ENCODE measurements at regions not wholly inside any gene's neighbourhood (a gene's known extent, or its start where the extent isn't known, plus 50 kb on each side); places are given as distances from the start of the nearest gene placed in this dataset.
A peak's percentile ranks its signal among the peaks of the same experiment; 100 is the strongest.

- DNase-seq = no peak
Observed at GRCh38 chr1:239893127-239893731, 198.5 kb upstream of the FMN2 start.

GRCh38 chr1:239896569-239896968, 195.1 kb upstream of the FMN2 start:
- DNase-seq = no peak

- no peak for DNase-seq
Observed at GRCh38 chr1:239896980-239897379, 194.7 kb upstream of the FMN2 start.

GRCh38 chr1:239897458-239897857, 194.2 kb upstream of the FMN2 start:
- no peak for DNase-seq

- DNase-seq = peak; percentile 80
Observed at GRCh38 chr1:239898062-239898730, 193.5 kb upstream of the FMN2 start.

- DNase-seq = no peak
Observed at GRCh38 chr1:239899747-239900146, 191.9 kb upstream of the FMN2 start.

GRCh38 chr1:239906394-239906793, 185.3 kb upstream of the FMN2 start:
- DNase-seq = no peak

GRCh38 chr1:239909898-239910297, 181.8 kb upstream of the FMN2 start:
- peak; percentile 90 for DNase-seq

- no peak for DNase-seq
Observed at GRCh38 chr1:239912471-239912870, 179.2 kb upstream of the FMN2 start.

- no peak for DNase-seq
Observed at GRCh38 chr1:239913141-239913585, 178.5 kb upstream of the FMN2 start.

- DNase-seq = peak; percentile 95
Observed at GRCh38 chr1:239914751-239915231, 176.9 kb upstream of the FMN2 start.

- no peak for DNase-seq
Observed at GRCh38 chr1:239918634-239919033, 173.0 kb upstream of the FMN2 start.

- no peak for DNase-seq
Observed at GRCh38 chr1:239920214-239920613, 171.5 kb upstream of the FMN2 start.

- DNase-seq = no peak
Observed at GRCh38 chr1:239922778-239923522, 168.7 kb upstream of the FMN2 start.

- DNase-seq = no peak
Observed at GRCh38 chr1:239924741-239925350, 166.8 kb upstream of the FMN2 start.

- DNase-seq = no peak
Observed at GRCh38 chr1:239926184-239926583, 165.5 kb upstream of the FMN2 start.

GRCh38 chr1:239929317-239929716, 162.4 kb upstream of the FMN2 start:
- DNase-seq = no peak

- no peak for DNase-seq
Observed at GRCh38 chr1:239930686-239931262, 160.9 kb upstream of the FMN2 start.

- DNase-seq = no peak
Observed at GRCh38 chr1:239931341-239931740, 160.3 kb upstream of the FMN2 start.

- no peak for DNase-seq
Observed at GRCh38 chr1:239939602-239940001, 152.1 kb upstream of the FMN2 start.

GRCh38 chr1:239943761-239944160, 147.9 kb upstream of the FMN2 start:
- DNase-seq = no peak

- DNase-seq = peak; percentile 45
Observed at GRCh38 chr1:239944666-239945065, 147.0 kb upstream of the FMN2 start.

- no peak for DNase-seq
Observed at GRCh38 chr1:239947801-239948200, 143.9 kb upstream of the FMN2 start.
